HG02981 (cell line): ENCODE measurements at regions not wholly inside any gene's neighbourhood (a gene's known extent, or its start where the extent isn't known, plus 50 kb on each side); places are given as distances from the start of the nearest gene placed in this dataset.

ENCODE experiments used
- ATAC-seq: cut with Tn5 transposase; IDR thresholded peaks from one replicate; pipeline ENCODE4 v1.9.1; 2021; ENCODE audit warnings: mild to moderate bottlenecking, moderate library complexity; ENCODE audit not compliant: unreplicated experiment

- no peak for ATAC-seq
Observed at GRCh38 chr14:87187786-87188185, 805.2 kb downstream of the GALC start.

DNA sequence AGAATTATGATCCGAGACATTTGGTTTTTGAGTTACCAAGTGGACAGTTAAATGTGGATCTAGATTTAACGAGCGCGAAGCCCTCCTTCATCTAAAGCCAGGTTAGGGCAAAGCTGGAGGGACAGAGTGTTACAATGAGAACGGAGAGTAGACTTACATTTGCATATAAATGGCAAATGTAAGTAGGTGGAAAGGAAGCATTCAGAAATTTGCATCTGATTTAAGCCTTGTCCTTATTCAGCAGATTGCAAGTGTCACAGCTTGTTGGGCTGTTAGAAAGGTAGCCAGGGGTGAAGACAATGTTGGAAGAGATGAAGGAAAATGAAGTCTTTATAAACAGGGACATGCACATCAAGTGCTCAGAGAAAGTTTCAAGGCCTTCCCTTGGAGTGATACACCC lies 806.2 kb downstream of the GALC start:
- ATAC-seq, result no peak

- no peak for ATAC-seq
Observed at GRCh38 chr14:87185961-87186560, 806.9 kb downstream of the GALC start.

DNA sequence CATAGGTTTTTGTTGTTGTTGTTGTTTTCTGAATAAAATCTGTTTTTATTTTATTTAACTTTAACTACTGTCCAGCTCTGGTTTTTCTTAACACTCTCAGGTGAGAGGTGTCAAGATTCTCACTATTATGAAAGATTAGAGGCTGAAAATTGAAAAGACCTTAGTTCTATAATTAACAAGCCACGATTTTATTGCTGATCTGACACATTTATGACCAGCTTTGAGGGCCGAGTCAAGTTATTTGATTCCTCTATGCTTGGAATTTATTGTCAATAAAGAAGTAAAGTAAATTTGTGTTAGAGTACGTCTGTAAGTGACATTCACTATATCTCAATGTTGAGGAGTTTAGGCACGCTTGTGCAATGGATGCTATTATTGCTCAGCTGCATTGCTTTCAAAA lies 808.8 kb downstream of the GALC start:
- ATAC-seq, result no peak

- no peak for ATAC-seq
Observed at GRCh38 chr14:87181288-87181687, 811.7 kb downstream of the GALC start.

DNA sequence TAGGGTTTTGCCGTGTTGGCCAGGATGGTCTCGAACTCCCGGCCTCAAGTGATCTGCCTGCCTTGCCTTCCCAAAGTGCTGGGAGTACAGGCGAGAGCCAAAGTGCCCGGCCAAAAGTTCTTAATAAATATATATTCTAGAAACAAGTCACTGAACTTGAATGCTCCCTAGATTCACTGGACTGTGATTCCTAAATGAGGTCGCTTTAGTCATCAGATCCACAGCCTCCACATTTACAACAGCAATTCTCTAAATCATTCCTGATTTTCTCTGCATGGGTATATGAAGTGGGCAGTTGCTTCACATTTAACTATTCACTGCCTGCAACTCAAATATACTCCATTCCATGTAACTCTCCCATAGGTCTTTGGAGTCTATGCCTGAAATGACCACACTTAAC lies 813.0 kb downstream of the GALC start:
- ATAC-seq, result no peak

DNA sequence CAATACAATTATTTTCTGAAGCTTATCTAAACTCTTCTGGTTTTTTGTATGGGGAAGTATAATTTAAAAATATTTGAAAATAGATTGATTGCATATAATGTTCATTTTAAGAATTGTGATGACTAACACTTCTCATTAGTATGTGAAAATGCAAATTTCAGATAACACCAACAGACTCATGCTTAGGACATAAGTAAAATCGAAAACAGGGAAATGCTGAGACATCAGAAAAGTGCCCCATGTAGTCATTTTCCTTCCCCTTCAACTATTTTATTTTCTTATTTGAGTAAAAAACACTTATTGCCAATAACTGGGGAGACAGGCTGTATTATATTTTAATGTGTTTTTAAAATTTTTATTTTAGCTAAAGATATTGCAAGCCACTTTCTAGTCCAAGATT lies 814.7 kb downstream of the GALC start:
- no peak for ATAC-seq

DNA sequence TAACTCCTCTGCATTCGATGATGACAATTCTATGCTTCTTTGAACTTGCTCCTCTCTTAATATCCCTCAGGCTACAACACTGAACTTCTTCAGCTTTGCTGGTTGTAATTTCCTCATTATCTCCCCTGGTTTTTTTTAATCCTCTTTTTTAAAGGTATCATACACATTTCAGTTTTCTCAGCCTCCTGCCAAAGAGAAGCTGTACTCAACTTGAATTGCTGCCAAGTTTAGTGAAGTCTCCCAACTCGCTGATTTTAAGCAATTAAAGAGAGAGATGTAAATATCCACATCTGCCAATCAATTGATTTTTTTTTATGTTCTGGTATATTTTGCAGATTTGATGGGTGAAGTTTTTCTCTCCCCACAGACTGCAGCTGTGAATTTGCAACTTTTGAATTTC lies 817.8 kb downstream of the GALC start:
- no peak for ATAC-seq

- no peak for ATAC-seq
Observed at GRCh38 chr14:87171141-87171540, 821.8 kb downstream of the GALC start.

DNA sequence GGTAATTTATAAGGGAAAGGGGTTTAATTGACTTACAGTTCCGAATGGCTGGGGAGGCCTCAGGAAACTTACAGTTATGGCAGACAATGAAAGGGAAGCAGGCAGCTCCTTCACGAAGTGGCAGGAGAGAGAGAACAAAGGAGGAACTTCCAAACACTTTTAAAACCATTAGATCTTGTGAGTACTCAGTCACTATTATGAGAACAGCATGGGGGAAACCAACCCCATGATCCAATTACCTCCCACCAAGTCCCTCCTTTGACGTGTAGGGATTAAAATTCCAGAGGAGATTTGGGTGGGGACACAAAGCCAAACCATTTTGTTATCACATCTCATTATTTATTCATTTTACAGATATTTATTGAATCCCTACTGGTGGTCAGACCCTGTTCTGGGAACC lies 822.8 kb downstream of the GALC start:
- ATAC-seq, result no peak

- ATAC-seq, result no peak
Observed at GRCh38 chr14:87169362-87169761, 823.6 kb downstream of the GALC start.

- no peak for ATAC-seq
Observed at GRCh38 chr14:87161502-87161901, 831.5 kb downstream of the GALC start.

- ATAC-seq, result no peak
Observed at GRCh38 chr14:87160989-87161388, 832.0 kb downstream of the GALC start.

DNA sequence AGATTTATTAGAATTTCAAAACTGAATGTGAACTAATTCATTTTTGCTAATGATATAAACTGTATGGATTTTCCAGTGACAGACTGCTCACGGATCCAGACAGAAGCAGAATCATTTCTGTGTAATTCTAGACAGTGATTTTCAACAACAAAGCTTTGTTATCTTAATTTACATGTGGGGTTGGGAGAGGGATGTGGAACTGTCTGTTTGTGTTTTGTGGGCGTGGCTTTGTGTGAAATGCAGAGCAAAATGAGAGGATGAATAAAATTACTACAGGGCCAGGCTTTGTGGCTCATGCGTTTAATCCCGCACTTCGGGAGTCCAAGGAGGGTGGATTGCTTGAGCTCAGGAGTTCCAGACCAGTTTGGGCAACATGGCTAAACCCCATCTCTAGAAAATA lies 834.7 kb downstream of the GALC start:
- ATAC-seq, result no peak

DNA sequence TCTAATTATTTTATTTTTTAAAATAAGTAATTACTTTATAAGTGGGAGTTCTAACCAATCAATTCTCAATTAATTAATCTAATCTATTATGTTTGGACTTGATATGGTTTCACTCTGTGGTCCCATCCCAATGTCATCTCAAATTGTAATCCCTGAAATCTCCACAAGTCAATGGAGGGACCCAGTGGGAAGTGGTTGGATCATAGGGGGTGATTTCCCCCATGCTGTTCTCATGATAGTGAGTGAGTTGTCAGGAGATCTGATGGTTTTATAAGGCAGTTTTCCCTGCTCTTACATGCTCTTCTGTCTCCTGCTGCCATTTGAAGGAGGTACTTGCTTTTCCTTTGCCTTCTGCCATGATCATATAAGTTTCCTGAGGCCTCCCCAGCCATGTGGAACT lies 836.1 kb downstream of the GALC start:
- no peak for ATAC-seq

DNA sequence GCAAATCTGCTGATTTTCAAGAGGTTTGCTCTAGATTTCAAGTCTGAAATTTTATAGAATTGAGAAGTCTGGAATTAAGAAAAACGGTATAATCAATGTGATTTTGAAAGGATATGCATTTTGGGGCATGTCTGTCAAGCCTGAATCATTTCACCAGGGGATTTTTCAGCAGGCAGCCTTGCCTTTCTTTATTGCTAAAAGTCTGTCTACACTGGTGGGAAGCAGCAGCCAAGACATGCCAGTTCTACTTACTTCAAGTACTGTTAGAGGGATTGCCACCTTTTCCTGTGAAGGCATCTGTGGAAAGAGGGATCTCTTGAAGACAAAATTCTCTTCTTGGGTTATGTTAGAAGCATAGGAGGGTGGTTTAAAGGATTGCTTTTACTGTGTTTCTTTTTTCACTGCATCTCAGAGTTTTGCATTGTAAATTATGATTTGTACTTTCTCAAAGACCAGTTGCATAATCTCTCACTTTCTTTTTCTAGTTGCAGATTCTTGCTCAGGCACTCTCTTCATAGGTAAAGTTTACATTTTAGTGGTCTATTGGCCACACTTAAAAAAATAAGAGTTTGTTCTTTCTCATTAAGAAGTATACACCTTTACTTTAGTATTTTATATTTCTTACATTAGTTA lies 837.0 kb downstream of the GALC start:
- no peak for ATAC-seq

- no peak for ATAC-seq
Observed at GRCh38 chr14:87153901-87154300, 839.1 kb downstream of the GALC start.

DNA sequence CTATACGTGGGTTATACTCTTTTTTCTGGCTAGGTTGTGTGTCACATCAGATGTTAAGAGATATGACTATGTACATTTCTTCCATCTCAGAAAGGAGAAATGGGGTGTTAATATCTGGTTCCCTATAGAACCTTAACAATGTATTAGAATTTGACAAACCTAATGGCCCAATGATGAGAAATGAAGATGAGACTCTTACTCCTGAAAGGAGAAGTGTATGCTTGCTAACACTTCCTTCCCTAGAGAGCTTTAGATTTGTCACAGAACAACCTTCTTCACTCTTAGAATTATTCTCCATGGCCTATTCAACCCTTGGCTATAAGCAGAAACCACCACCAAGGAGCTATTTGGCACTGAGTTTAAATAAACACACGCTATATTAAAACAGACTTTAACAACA lies 839.6 kb downstream of the GALC start:
- no peak for ATAC-seq

DNA sequence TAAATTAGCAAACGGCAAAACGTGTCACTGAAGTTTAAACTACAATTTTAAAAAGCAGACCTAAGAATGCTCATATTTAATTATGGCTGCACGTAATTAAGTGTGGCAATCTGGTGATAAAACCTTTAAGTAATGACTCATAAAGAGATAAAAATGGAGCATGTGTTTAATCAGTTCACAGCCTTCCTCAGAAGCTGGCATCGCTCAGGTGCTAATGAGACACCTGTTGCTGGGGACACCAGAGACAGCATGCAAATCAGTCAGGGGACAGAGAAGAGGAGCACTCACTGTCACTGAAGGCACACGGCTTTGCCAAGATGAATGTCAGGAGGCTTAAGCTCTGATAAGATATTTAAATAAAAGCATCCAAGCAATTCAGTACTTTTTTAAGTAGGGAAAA lies 840.3 kb downstream of the GALC start:
- ATAC-seq, result no peak

DNA sequence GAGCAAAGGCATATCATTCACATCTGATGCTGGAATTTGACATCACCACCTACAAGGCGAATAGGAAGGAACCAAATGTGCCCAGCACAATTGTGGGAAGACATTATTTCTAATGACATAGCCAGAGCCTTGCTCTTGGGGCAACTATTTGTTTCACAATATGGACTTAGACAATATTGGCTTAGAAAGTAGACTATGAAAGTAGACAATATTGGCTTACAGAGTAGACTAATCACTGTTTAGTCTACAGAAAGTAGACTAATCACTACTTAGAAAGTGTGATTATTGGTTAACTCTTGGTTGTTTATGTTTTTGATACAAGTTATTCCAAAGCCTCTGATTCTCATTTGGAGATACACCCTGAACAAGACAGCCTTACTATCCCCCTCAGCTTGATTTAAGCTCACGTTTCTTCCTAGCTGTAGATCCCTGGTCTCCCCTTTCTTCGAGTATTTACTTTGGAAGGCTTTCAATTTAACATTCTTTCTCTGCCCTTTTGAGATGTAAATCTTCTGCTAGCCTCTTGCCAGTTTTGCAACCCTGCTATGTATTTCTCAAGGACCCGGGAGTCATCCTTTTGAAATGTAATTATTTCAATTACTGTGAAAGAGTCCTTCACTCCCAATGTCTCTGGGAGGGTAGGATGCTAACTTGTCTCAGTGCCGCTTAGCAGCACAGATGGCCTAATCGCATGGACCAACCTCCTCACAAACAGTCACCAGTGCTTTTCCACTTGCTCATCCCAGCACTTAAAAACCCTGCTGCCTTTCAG lies 843.2 kb downstream of the GALC start:
- no peak for ATAC-seq

GRCh38 chr14:87148655-87149054 lies 844.3 kb downstream of the GALC start:
- ATAC-seq, result no peak

DNA sequence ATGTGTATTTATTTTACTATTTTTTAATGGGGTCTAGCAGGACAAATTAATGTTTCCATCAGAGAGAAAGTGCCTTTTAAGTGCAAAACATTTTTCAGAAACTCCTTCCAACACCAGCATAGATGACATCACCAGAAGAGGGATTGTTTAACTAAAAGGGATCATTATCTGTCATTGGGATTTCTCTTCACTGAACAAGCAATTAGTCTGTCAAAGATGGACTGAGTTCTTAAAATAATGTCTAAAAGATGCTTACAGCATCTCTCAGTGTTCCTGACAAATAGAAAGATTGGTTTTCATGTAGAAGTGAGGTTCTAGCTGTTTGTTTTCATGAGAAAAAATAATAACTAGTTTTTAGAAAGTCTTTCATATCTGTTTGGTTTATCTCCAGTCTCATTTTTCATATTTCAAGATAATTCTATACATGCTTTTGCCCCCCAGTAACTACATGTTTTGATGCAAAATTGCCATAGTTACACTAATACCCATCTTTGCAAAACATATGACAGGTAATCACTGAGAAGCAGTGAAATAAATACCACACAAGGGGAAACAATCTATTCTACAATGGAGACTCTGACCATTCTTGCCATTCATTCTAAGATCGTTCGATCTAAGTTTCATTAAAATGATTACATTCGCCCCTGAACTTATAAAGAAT lies 850.3 kb downstream of the GALC start:
- no peak for ATAC-seq
